NCI-H748 treated with DMSO at 0.1 percent for 48 hours (cell line): ENCODE measurements at regions not wholly inside any gene's neighbourhood (a gene's known extent, or its start where the extent isn't known, plus 50 kb on each side); places are given as distances from the start of the nearest gene placed in this dataset.
A peak's percentile ranks its signal among the peaks of the same experiment; 100 is the strongest.

ENCODE experiments used
- DNase-seq: peaks from one replicate; lab custom pipeline; 2025; lab: John Stamatoyannopoulos, UW

GRCh38 chr6:44531442-44532015 is 144.0 kb downstream of the CDC5L start:
- DNase-seq, result no peak

DNA sequence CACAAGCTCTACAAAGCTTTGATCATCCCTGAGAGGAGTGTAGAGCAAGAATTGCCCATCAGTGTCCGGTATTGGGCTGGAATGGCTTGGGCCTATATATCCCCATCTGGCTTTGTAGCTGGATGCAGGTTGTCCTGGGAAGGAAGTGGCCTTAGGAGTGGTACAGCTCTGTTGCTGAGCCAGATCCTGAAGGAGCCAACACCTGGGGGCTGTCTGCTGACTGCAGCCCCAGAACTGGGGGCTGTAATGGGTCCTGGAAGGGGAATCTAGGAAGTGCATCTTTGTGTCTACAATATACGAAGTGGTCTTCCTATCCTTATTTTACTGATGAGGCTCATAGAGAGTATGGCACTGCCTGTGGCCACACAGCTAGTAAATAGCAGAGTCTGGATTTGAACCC is 145.9 kb downstream of the CDC5L start:
- DNase-seq, result no peak

DNA sequence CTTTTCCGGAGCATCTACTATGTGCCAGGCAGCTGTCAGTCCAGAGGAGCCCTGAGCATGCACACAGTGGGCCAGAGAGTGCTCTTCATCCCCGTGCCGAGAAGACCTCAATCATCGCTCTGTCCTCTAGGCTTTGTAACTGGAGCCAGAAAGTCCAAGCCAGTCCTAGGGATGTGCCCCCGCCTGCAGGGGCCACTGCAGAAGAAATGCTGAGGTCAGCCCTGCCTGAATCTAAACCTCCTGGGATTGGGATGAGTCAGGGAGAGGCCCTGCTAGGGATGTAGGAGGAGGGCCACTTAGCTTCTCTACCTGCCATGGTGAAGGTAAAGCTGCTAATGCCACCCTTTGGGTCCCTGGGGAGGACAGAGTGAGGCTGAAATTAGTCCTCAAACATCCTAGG is 146.8 kb downstream of the CDC5L start:
- no peak for DNase-seq

DNA sequence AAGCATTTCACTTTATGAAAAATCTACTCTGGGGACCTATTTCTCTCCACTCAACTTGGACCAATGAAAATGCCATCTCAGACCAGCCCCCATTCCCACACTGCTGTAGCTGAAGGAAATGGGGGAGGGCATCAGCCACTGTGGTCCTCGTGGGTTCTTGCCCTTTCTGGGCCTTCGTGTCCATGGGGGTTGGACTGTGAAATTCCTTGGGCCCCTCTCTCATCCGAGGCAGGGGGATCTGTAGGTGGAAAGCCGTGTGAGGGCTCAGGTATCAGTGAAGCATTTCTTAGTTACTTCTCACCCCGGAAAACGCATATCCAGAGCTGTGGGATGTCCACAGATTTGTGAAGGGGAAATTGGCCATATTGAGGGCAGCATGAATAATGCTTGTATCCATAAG is 147.9 kb downstream of the CDC5L start:
- no peak for DNase-seq

DNA sequence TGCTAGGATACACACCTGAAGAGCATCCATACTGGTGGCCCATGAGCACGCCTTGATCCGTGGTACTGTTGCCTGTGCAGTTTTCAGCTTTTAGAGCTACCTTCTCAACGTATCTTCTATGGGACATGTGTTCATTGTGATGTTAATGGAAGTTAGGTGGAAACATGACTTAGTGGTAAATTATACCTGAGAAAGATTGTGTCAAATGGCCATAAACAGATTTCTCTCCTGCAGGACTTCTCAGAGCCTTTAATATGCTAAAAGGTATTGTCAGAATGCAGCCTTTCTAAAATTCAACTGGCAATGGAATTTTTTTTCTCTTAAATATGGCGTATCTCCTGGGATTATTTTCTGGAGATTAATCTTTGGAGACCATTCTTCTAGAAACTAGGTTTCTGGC is 148.5 kb downstream of the CDC5L start:
- DNase-seq, result no peak

GRCh38 chr6:44537306-44538049 is 150.0 kb downstream of the CDC5L start:
- peak; percentile 82 for DNase-seq

DNA sequence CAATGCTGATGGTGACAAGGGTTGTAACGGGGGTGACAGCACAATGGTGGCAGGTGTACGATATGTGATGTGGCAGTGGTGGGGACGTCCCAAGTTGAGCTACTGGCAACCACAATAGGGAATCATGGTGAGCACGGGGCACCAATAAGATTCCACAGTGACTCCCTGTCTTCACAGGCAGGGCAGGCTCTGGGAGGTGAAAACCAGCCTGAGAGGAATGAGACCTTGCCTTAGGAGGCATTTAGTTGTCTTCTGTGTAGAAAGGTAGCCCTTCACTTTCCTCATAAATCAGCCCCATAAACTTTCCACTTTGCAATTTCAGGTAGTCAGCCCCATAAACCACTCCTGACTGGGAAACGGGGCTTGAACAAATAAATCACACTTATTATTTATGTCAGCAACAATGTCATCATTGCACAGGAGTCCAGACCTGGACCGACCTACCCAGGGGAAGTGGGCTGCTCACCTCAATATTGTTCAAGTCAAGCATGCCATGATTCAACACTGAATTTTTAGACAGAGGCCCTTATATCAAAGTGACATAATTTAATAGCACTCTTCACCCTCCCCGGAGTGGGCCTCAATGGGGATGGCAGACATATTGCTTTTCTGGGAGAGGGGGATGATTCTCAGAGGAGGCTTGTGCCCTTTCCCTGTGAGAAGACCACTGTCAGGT is 150.8 kb downstream of the CDC5L start:
- DNase-seq, result no peak

DNA sequence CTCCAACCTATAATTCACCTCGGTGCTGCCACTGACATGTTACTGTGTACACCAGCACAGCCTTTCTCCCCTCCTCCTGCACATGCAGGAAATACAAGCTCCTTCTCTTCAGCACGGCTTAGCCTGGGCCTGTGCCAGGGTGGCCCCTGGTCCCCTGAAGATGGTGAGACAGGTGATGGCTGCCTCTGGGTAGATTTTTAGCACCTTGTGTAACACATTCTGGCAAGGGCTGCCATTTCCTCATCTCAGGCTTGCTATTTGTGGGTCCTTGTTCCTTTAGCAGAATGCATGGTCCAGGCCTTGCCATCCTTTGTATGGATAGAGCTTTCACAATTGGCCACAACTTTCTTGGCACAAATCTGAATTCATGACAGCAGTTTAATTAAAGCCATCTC is 151.3 kb downstream of the CDC5L start:
- DNase-seq, result no peak

DNA sequence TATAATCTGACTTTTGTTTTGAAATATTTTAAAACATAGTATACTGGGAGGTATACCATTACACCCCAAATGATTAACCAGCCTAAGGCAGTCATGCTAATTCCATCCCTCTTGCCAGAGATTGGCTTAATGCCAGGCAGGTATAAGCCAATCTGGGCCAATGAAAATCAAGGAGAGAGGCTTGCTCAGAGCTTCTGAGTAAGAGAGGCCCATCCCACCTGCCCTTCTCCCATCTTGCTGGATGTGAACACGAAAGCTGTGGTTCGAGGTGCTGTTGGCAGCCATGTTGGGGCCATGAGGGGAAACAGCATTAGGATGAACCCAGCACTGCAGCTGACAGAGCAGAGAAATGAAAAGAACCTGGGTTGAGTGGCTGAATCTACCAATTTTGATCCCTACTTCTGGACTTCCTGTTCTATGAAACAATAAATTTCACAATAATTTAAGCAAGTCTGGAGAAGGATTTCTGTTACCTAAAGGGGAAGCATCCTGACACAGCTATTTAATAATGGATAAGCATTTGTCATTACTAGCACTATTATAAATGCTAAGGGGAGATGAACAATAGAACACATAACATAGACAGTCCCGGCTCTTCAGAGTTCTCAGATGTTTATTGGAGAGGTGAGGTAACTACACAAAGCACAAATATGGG is 152.3 kb downstream of the CDC5L start:
- DNase-seq, result no peak

GRCh38 chr6:44540881-44541280 is 153.4 kb downstream of the CDC5L start:
- no peak for DNase-seq

- DNase-seq, result no peak
Measured at GRCh38 chr6:44542401-44543116, 155.1 kb downstream of the CDC5L start.

DNA sequence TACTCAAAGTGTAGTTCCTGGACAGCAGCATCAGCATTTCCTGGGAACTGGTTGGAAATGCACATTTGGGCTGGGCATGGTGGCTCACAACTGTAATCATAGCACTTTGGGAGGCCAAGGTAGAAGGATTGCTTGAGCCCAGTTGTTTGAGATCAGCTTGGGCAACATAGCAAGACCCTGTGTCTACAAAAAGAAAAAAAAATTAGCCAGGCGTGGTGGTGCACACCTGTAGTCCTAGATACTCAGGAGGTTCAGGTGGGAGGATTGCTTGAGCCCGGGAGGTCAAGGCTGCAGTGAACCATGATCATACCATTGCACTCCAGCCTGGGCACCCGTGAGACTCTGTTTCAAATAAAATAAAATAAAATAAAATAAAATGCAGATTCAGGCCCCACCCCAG is 156.2 kb downstream of the CDC5L start:
- no peak for DNase-seq

GRCh38 chr6:44545224-44545623 is 157.7 kb downstream of the CDC5L start:
- no peak for DNase-seq

GRCh38 chr6:44548319-44548718 is 160.8 kb downstream of the CDC5L start:
- DNase-seq, result no peak

DNA sequence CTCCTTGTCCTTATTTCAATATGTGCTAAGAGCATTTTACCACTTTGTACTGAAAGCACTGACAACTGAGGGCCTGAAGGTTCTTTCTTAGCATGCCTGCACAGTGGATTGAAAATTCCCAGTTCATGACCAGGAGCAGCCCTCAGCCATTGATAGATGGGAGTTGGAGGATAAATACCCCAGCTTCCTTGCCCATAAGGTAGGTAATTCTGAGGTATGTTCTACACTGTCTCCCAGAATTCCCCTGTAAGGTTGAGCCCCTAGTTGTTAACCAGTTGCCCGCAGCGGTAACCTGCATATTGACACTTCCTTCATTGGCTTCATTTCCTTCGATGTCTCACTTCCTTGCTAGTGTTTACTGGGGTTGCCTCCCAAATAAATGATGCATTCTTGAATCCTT is 162.0 kb downstream of the CDC5L start:
- DNase-seq, result no peak

DNA sequence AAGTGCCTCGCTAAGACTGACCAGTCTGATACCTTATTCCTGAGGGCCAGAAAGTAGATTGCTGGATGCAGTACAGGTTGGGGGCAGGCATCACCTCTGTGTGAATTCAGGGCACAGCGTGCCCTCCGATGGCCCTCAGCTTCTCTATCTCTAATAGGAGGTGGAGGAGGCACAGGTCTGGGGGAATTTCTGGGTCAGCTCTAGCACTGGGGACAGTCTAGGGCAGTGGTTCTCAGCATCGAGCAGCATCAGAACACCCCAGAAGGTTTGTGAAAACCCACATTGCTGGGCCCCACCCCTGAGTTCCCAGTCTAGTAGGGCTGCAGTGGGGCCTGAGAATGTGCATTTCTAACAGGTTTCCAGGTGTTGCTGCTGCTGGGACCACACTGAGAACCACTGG is 166.7 kb downstream of the CDC5L start:
- no peak for DNase-seq

DNA sequence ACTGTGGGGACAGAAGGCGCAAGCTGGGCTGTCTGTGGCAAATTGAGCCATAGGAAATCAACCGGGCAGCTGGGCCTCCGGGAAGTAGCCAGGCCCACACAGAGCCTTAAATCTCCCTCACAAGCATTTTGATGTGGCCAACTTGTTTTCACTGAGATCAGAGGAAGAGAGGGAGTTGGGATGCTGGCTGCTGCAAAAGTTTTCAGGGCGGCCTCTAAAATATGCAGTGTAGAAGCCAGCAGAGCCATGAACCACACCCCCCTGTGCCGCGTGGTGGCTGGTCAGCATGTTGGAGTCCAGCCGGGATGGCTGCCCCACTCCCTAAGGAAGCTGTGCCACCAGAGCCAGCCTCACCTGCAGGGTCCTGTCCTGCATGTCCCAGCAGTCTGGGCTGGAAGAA is 167.4 kb downstream of the CDC5L start:
- DNase-seq, result no peak

- DNase-seq, result no peak
Measured at GRCh38 chr6:44556046-44556445, 168.5 kb downstream of the CDC5L start.

DNA sequence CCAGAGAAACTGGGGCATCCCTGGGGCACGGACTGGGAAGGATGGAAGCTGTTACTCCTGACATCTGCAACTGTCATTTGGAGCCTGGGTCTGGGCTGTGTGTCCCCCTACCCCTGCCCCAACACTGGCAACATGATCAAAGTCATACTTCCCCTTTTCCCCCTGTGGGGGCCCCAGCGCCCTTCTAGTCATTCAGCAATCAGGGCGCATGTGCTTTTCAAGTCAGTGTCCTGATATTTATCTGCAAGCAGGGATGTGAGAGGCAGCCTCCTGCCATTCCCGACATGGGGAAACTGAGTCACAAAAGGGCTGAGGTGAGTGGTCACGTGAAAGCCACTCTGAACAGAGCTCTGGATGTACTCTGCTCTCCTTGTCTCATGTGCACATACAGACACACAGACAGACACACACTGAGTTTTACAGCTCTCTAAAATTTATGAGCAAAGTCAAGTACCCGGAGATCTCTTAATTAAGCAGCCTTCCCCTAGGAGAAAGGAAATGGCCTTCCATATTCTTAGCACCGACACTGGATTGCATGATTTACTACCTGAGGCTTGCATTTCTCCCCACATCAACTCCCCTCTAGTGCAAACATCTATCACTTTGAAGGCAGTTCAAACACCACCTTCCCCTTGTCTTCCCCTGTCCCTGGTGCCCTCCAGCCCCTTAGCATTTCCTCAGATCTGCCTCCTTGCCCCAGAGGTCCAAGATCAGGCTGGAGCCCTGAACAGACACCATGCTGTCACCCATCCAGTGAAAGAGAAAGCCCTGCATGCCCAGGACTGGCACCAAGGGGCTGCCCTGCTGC is 170.7 kb downstream of the CDC5L start:
- DNase-seq, result no peak

GRCh38 chr6:44558832-44559251 is 171.3 kb downstream of the CDC5L start:
- DNase-seq, result no peak

DNA sequence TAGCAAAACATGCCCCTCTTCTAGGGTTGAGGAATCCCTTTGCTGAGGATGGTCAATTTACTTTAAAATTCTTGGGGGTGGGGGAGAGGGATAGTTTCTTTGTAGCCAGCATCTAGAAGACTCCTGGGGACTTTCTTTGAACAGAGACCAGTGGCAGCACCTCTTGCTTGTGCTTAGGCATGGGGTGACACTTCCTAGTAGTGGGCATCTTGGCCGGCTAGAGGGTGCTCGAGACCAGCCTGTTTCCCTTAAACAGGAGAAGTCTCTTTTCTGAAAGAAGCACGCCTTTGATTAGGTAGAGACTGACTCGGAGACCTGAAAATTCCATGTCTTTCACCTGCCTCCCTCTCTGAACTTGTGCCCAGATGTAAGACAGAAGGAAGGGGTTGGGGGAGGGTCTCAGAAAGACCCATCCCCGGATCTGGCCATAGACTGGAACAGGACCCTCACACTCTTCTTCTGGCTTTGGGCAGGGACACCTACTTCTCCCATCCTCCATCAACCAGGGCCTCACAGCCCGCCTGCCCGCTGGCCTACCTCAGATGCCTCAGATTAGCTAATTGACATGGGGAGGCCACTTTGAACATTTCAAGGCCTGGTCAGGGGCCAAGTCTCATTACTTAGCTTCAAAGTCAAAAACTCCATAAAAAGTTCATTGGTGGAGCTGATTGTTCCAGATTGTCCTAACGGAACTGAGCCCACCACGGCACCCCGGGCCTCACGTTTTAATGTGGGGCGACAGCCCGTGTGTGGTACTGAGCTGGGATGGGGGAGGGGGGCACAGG is 172.2 kb downstream of the CDC5L start:
- DNase-seq, result no peak
